GM19324 (cell line): ENCODE measurements at regions not wholly inside any gene's neighbourhood (a gene's known extent, or its start where the extent isn't known, plus 50 kb on each side); places are given as distances from the start of the nearest gene placed in this dataset.
"Not testable (repeated sequence)": the region's sequence is repeated elsewhere in the genome, so short reads cannot be mapped to it uniquely, and the experiment has no call there.

ENCODE experiments used
- ATAC-seq: cut with Tn5 transposase; IDR thresholded peaks from one replicate; pipeline ENCODE4 v1.9.1; 2021; ENCODE audit warnings: mild to moderate bottlenecking, moderate library complexity; ENCODE audit not compliant: unreplicated experiment, low FRiP score

- ATAC-seq: no peak
These were observed 368.1 kb downstream of the CXCL12 start for GRCh38 chr10:44016589-44017482.

- ATAC-seq: no peak
These were observed 367.2 kb upstream of the ZNF32 start for GRCh38 chr10:44015702-44016500.

GRCh38 chr10:44014644-44015250 lies 366.1 kb upstream of the ZNF32 start:
- ATAC-seq: no peak

- ATAC-seq: no peak
These were observed 365.3 kb upstream of the ZNF32 start for GRCh38 chr10:44013981-44014380.

- ATAC-seq: no peak
These were observed 364.2 kb upstream of the ZNF32 start for GRCh38 chr10:44012921-44013320.

- no peak for ATAC-seq
These were observed 362.9 kb upstream of the ZNF32 start for GRCh38 chr10:44011603-44011981.

GRCh38 chr10:44010873-44011602 lies 362.4 kb upstream of the ZNF32 start:
- peak; percentile 94 for ATAC-seq

GRCh38 chr10:44009891-44010632 lies 361.4 kb upstream of the ZNF32 start:
- no peak for ATAC-seq

GRCh38 chr10:44008917-44009709 lies 360.4 kb upstream of the ZNF32 start:
- no peak for ATAC-seq

- no peak for ATAC-seq
These were observed 359.7 kb upstream of the ZNF32 start for GRCh38 chr10:44008270-44008916.

- ATAC-seq: no peak
These were observed 358.1 kb upstream of the ZNF32 start for GRCh38 chr10:44006771-44007170.

- no peak for ATAC-seq
These were observed 357.1 kb upstream of the ZNF32 start for GRCh38 chr10:44005788-44006099.

GRCh38 chr10:44004913-44005787 lies 356.5 kb upstream of the ZNF32 start:
- ATAC-seq: no peak

- ATAC-seq: no peak
These were observed 349.5 kb upstream of the ZNF32 start for GRCh38 chr10:43998021-43998809.

GRCh38 chr10:43997330-43997729 lies 348.6 kb upstream of the ZNF32 start:
- no peak for ATAC-seq

GRCh38 chr10:43994539-43994938 lies 345.9 kb upstream of the ZNF32 start:
- no peak for ATAC-seq

GRCh38 chr10:43992816-43993215 lies 344.1 kb upstream of the ZNF32 start:
- not testable (repeated sequence) for ATAC-seq
